Left lung (tissue), 4 donors: ENCODE measurements at regions not wholly inside any gene's neighbourhood (a gene's known extent, or its start where the extent isn't known, plus 50 kb on each side); places are given as distances from the start of the nearest gene placed in this dataset.

Source experiments
- ATAC-seq: fragments of 200-7000 bp; cut with Tn5 transposase; one replicate; pipeline ENCODE4 v1.9.1; 2020; ENCODE audit warnings: moderate library complexity
- DNase-seq, 4 donors: peaks; one replicate each; pipeline ENCODE4 v3.0.0-alpha.2; 2013 to 2020
- H3K27ac ChIP-seq, 2 donors: fragments of 200-600 bp; sonication (generic) in 1 of 2; one replicate each; pipeline versions ENCODE4 v1.5.0 to v1.8.0; 2020 to 2021
- H3K27me3 ChIP-seq, 2 donors: fragments of 200-600 bp; sonication (generic) in 1 of 2; one replicate each; pipeline versions ENCODE4 v1.5.0 to v1.8.0; 2020 to 2021
- H3K36me3 ChIP-seq, 2 donors: fragments of 200-600 bp; sonication (generic) in 1 of 2; one replicate each; pipeline versions ENCODE4 v1.5.0 to v1.8.0; 2020 to 2021
- H3K4me1 ChIP-seq, 2 donors: fragments of 200-600 bp; one replicate each; pipeline ENCODE4 v1.8.0; 2021
- H3K4me3 ChIP-seq, 2 donors: fragments of 200-600 bp; sonication (generic) in 1 of 2; one replicate each; pipeline versions ENCODE4 v1.5.0 to v1.8.0; 2020 to 2021; ENCODE audit warnings: mild to moderate bottlenecking in 1 of 2
- H3K9me3 ChIP-seq, 2 donors: fragments of 200-600 bp; sonication (generic) in 1 of 2; one replicate each; pipeline versions ENCODE4 v1.5.0 to v1.8.0; 2020 to 2021
- intact Hi-C, 2 donors: fragments of 100-400 bp; cut with DNase I; formaldehyde crosslinking; loops; one replicate each; pipeline versions ENCODE4 v1.11.2 to v1.14.2; 2022
- TF ChIP-seq, protein P1 (sequence below), 2 donors: fragments of 200-600 bp; sonication (generic) in 1 of 2; IDR thresholded peaks; one replicate each; pipeline versions ENCODE4 v1.5.0 to v1.8.0; 2021; ENCODE audit warnings: antibody characterized with exemption in 2 of 2
- donor health status: DM: no; HTN: yes; CAD: no.
- donor health status: DM: no; HTN: no; CAD: no.

DNA sequence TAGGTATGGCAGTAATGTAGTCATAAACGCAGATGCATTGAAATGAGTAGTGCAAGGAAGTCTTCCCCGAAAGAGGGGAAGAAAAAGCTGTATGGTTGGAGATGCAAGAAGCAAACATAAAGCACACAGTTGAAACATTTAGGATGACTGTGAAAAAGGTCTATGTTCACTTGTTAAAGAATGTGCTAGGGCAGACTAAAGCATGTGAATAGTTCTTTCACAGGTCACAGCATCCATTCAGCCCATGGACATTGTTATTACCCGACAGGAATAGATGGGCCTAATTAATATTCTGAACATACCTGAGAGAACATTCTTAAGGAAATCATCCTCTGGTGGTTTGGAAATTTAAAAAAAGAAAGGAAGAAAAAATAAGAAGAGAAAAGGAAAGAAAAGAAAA lies 595.2 kb downstream of the ZIC1 start:
- H3K36me3 ChIP-seq = no peaks in the 10 kb centered on the region
- H3K4me1 ChIP-seq = no peaks in the 10 kb centered on the region
- no peaks in the 10 kb centered on the region for H3K27me3 ChIP-seq
- no peak for DNase-seq
- H3K4me3 ChIP-seq = no peak overlapping the region
- ATAC-seq = no peak
- intact Hi-C loops = no loop called here
- TF ChIP-seq, protein P1, sequence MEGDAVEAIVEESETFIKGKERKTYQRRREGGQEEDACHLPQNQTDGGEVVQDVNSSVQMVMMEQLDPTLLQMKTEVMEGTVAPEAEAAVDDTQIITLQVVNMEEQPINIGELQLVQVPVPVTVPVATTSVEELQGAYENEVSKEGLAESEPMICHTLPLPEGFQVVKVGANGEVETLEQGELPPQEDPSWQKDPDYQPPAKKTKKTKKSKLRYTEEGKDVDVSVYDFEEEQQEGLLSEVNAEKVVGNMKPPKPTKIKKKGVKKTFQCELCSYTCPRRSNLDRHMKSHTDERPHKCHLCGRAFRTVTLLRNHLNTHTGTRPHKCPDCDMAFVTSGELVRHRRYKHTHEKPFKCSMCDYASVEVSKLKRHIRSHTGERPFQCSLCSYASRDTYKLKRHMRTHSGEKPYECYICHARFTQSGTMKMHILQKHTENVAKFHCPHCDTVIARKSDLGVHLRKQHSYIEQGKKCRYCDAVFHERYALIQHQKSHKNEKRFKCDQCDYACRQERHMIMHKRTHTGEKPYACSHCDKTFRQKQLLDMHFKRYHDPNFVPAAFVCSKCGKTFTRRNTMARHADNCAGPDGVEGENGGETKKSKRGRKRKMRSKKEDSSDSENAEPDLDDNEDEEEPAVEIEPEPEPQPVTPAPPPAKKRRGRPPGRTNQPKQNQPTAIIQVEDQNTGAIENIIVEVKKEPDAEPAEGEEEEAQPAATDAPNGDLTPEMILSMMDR (IDR thresholded peaks at IDR 0.05) = no peak
- no peaks in the 10 kb centered on the region for H3K9me3 ChIP-seq
- H3K27ac ChIP-seq = no peak overlapping the region

DNA sequence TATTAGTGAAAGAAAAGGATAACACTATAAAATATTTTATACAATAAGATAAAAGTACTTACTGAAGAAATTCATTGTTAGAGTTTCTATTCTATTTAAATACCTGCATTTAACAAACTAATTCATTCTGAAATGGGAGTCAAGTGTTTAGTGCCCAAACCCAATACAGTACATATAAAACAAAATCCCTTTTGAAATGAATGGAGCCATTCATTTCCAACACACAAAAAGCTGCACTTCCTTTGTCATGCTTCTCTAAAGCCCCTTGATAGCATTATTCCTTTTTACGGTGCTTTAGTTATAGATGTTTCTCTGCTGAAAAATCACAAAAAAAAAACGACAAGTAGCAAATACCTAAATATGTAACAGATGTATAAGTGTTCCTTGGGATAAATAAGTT lies 596.3 kb downstream of the ZIC1 start:
- ATAC-seq (no peak), DNase-seq (no peak)
- Histone ChIP-seq H3K4me3 (no peak overlapping the region), H3K27ac (no peak overlapping the region), H3K4me1 (no peaks in the 10 kb centered on the region), H3K27me3 (no peaks in the 10 kb centered on the region), H3K9me3 (no peaks in the 10 kb centered on the region), H3K36me3 (no peaks in the 10 kb centered on the region)
- intact Hi-C loops = no loop called here
- TF ChIP-seq, protein P1 (IDR thresholded peaks at IDR 0.05) = no peak

DNA sequence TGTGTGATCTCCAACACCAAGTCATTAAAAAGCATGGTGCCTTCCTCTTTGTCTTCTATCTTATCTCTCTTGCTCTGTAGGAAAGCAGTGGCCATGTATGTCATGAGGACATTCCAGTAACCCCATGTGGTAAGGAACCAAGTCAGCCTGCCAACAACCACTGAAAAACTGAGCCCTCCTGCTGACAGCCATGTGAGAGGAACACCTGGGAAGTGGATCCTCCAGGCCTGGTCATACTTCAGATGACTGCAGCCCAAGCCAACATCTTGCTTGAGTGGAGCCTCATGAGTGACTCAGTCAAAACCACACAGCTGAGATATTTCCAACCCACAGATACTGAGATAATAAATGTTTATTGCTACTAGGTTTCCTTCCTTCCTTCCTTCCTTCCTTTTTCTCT lies 597.3 kb downstream of the ZIC1 start:
- intact Hi-C loops = no loop called here

DNA sequence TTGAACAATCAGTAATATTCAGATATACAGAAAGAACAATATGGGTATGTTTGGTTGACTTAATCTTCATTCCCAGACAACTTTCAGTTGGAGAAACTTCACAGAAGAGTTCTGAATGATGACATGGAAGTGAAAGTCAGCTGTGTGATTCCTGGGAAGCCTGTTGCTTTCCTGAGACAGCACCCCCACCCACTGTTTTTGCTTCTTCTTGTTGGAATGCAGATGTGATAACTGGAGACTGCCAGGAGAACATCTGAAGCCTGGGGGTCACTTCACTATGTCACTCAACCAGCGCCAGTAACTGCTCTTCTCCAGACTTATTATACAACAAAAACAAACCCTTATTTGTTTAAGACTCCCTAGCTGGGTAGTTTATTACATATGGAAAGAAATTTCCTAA lies 599.4 kb downstream of the ZIC1 start:
- TF ChIP-seq, protein P1 (IDR thresholded peaks at IDR 0.05) = no peak
- no peak for DNase-seq
- ATAC-seq = no peak
- Histone ChIP-seq H3K27me3 (no peaks in the 10 kb centered on the region), H3K9me3 (no peaks in the 10 kb centered on the region), H3K36me3 (no peaks in the 10 kb centered on the region), H3K4me1 (no peaks in the 10 kb centered on the region), H3K27ac (no peak overlapping the region), H3K4me3 (no peak overlapping the region)
- intact Hi-C loops = no loop called here

More for the DNA sequence above, 597.3 kb downstream of the ZIC1 start:
- Histone ChIP-seq H3K4me3 (no peak overlapping the region), H3K36me3 (no peaks in the 10 kb centered on the region), H3K27me3 (no peaks in the 10 kb centered on the region), H3K27ac (no peak overlapping the region), H3K4me1 (no peaks in the 10 kb centered on the region), H3K9me3 (no peaks in the 10 kb centered on the region)
- no peak for DNase-seq
- TF ChIP-seq, protein P1 (IDR thresholded peaks at IDR 0.05) = no peak
- no peak for ATAC-seq

DNA sequence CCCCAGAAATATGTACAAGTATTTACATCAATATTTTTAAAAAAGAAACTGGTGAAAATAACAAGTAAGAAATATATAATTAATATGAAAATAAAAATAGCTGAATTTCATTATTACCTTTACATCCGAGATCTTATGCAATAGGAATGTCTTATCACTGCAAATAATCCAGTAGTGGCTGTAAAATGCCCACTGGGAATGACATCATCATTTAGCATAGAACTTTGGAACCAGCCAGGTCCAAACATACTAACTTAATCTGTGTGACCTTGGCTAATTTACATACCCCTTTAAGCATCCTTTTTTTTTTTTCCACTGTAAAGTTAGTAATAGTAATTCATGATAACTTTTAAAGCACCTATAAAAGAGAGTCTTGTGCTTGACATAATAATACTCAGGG lies 611.7 kb downstream of the ZIC1 start:
- DNase-seq = no peak
- Histone ChIP-seq H3K4me3 (no peak overlapping the region), H3K9me3 (peaks cover 0 to 24% of the 10 kb centered on the region in 2 donors), H3K27me3 (no peaks in the 10 kb centered on the region), H3K27ac (no peak overlapping the region), H3K36me3 (no peaks in the 10 kb centered on the region), H3K4me1 (no peaks in the 10 kb centered on the region)
- ATAC-seq = no peak
- TF ChIP-seq, protein P1 (IDR thresholded peaks at IDR 0.05) = no peak
- intact Hi-C loops = no loop called here
